ENCODE measurements at regions not wholly inside any gene's neighbourhood (a gene's known extent, or its start where the extent isn't known, plus 50 kb on each side); places are given as distances from the start of the nearest gene placed in this dataset.

DNA sequence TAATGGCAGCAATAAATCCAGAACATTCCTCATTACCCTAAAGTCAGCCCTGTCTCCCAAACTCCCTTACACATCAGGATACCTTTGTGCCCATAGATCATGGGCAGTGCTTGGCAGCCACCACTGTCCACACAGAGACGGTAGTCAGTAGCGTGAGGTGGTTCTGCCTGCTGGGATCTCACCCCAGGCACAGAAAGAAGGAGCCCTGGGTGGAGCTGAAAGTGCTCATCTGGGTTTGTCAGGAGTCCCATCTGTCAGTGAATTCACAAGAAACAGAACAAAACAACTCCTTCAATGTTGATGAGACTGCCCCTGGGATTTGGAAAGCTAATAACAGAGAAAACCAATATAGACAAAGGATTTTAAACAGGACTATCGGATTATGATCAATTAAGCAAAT lies 90.2 kb upstream of the PRSS58 start:
- H3K4me2 ChIP-seq (ENCODE audit: low read depth, low read length), result no peak overlapping the region
- TF ChIP-seq HNRNPLL (IDR thresholded peaks at IDR 0.05; ENCODE audit: low read depth, low read length, poor library complexity, severe bottlenecking) (no peak), NFKB2 (CRISPR knock-in tag; IDR thresholded peaks at IDR 0.05; ENCODE audit: borderline replicate concordance) (no peak), ZNF557 (CRISPR knock-in tag; IDR thresholded peaks at IDR 0.05) (no peak), ZNF354B (CRISPR knock-in tag; IDR thresholded peaks at IDR 0.05) (no peak), ZBTB26 (CRISPR knock-in tag; IDR thresholded peaks at IDR 0.05; ENCODE audit: borderline replicate concordance) (no peak), ZIK1 (CRISPR knock-in tag; IDR thresholded peaks at IDR 0.05; ENCODE audit: borderline replicate concordance, low read depth) (no peak), ZNF10 (CRISPR knock-in tag; IDR thresholded peaks at IDR 0.05; ENCODE audit: borderline replicate concordance, low read depth) (no peak), ZNF576 (CRISPR knock-in tag; IDR thresholded peaks at IDR 0.05) (no peak), JDP2 (CRISPR knock-in tag; IDR thresholded peaks at IDR 0.05; ENCODE audit: borderline replicate concordance) (no peak)
- TF ChIP-seq, protein P1, sequence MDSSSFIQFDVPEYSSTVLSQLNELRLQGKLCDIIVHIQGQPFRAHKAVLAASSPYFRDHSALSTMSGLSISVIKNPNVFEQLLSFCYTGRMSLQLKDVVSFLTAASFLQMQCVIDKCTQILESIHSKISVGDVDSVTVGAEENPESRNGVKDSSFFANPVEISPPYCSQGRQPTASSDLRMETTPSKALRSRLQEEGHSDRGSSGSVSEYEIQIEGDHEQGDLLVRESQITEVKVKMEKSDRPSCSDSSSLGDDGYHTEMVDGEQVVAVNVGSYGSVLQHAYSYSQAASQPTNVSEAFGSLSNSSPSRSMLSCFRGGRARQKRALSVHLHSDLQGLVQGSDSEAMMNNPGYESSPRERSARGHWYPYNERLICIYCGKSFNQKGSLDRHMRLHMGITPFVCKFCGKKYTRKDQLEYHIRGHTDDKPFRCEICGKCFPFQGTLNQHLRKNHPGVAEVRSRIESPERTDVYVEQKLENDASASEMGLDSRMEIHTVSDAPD (CRISPR knock-in tag; IDR thresholded peaks at IDR 0.05), result no peak
- ATAC-seq (no peak), FAIRE-seq (no peak), DNase-seq (ENCODE audit: low spot score) (no peak)
- intact Hi-C loops (cut with micrococcal nuclease; ENCODE audit: unreplicated experiment), result no loop called here
- H3K79me2 ChIP-seq (ENCODE audit: insufficient read depth, low read length), result no peaks in the 10 kb centered on the region
- 3% methylated on average over 3 of the region's 3 CpGs for WGBS (ENCODE audit: low lambda C conversion rate)
- H3K9ac ChIP-seq (ENCODE audit: insufficient read depth, low read depth, low read length), result no peak overlapping the region
- no peak overlapping the region for H3K4me3 ChIP-seq (replicated peaks in 1 of 3; ENCODE audit: insufficient read depth in 1 of 3, low read depth in 2 of 3, low read length in 3 of 3)
- CTCF ChIA-PET (ENCODE audit: low intra/inter-chr PET ratio, low total read pairs), result no interaction called here
- no peaks in the 10 kb centered on the region for H3K4me1 ChIP-seq (ENCODE audit: insufficient read depth, low read length)
- BruUV-seq (replicated peaks), result no TSS peak
- H3K9me3 ChIP-seq (ENCODE audit: low read length), result no peaks in the 10 kb centered on the region
- H3K27ac ChIP-seq (ENCODE audit: extremely low read length, insufficient read depth, low read length), result no peak overlapping the region
- no peaks in the 10 kb centered on the region for H4K20me1 ChIP-seq (ENCODE audit: insufficient read depth, low read length)
- in situ Hi-C loops (cut with HindIII; ENCODE audit: extremely low pct_ligation_motif_present, low pct_unique_long_range_greater_than_20kb), result no loop called here
- POLR2A ChIA-PET, result no interaction called here
- no peaks in the 10 kb centered on the region for H3K36me3 ChIP-seq (replicated peaks in 1 of 2; ENCODE audit: control insufficient read depth in 1 of 2, insufficient read depth in 2 of 2, low read length in 2 of 2)
- no peak overlapping the region for H2AFZ ChIP-seq (ENCODE audit: low read length)
- peaks cover 0 to 27% of the 10 kb centered on the region in 2 experiments; a peak in 2 of 5 replicates for H3K27me3 ChIP-seq (ENCODE audit: control insufficient read depth in 1 of 2, insufficient read depth in 2 of 2, low read length in 2 of 2)
